ENCODE measurements at regions not wholly inside any gene's neighbourhood (a gene's known extent, or its start where the extent isn't known, plus 50 kb on each side); places are given as distances from the start of the nearest gene placed in this dataset.
"Not testable (repeated sequence)": the region's sequence is repeated elsewhere in the genome, so short reads cannot be mapped to it uniquely, and the experiment has no call there.

- peak in 1 of 2 donors; percentile 23 for ATAC-seq (ENCODE audit: low read depth in 2 of 2)
- H3K27ac Mint-ChIP-seq: peak overlapping the region in 1 of 6 donors; percentile 79
- H3K27me3 Mint-ChIP-seq: peaks cover 16 to 21% (median 18%) of the 10 kb centered on the region in 3 donors
- H3K9me3 Mint-ChIP-seq: no peaks in the 10 kb centered on the region
- no peak overlapping the region for H3K4me3 Mint-ChIP-seq
- DNase-seq: peak; percentile 9
- no peaks in the 10 kb centered on the region for H3K36me3 Mint-ChIP-seq
- peaks cover 0 to 6% (median 0%) of the 10 kb centered on the region in 3 donors for H3K4me1 Mint-ChIP-seq
These were observed 59.5 kb upstream of the NEIL3 start for GRCh38 chr4:177250056-177250696.

- Mint-ChIP-seq H3K9me3 (no peaks in the 10 kb centered on the region), H3K4me1 (peaks cover 0 to 6% (median 0%) of the 10 kb centered on the region in 3 donors), H3K27ac (no peak overlapping the region), H3K4me3 (no peak overlapping the region), H3K27me3 (peaks cover 16 to 21% (median 18%) of the 10 kb centered on the region in 3 donors), H3K36me3 (no peaks in the 10 kb centered on the region)
- ATAC-seq (ENCODE audit: low read depth in 2 of 2) (no peak), DNase-seq (no peak)
These were observed 58.4 kb upstream of the NEIL3 start for GRCh38 chr4:177251237-177251636.

- H3K27ac Mint-ChIP-seq: no peak overlapping the region
- H3K9me3 Mint-ChIP-seq: peaks cover 0 to 3% (median 0%) of the 10 kb centered on the region in 7 donors
- H3K4me3 Mint-ChIP-seq: no peak overlapping the region
- ATAC-seq (ENCODE audit: low read depth in 2 of 2): no peak
- no peaks in the 10 kb centered on the region for H3K36me3 Mint-ChIP-seq
- peaks cover 0 to 3% (median under 1%) of the 10 kb centered on the region in 3 donors for H3K4me1 Mint-ChIP-seq
- H3K27me3 Mint-ChIP-seq: peaks cover 1 to 12% (median 5%) of the 10 kb centered on the region in 3 donors
- no peak for DNase-seq
These were observed 54.3 kb upstream of the NEIL3 start for GRCh38 chr4:177255359-177255758.

- no peak overlapping the region for H3K27ac Mint-ChIP-seq
- H3K4me1 Mint-ChIP-seq: peaks cover 0 to 3% (median 0%) of the 10 kb centered on the region in 3 donors
- no peaks in the 10 kb centered on the region for H3K36me3 Mint-ChIP-seq
These were observed 52.7 kb upstream of the NEIL3 start for GRCh38 chr4:177256950-177257349.

GRCh38 chr4:177259466-177259865 is 50.2 kb upstream of the NEIL3 start:
- not testable (repeated sequence) for H3K9me3 Mint-ChIP-seq; H3K4me1 Mint-ChIP-seq; DNase-seq; H3K4me3 Mint-ChIP-seq; H3K27ac Mint-ChIP-seq; ATAC-seq (ENCODE audit: low read depth in 2 of 2); H3K36me3 Mint-ChIP-seq
- peaks cover 0 to 14% (median 6%) of the 10 kb centered on the region in 3 donors for H3K27me3 Mint-ChIP-seq

More at GRCh38 chr4:177256950-177257349, 52.7 kb upstream of the NEIL3 start:
- no peak for ATAC-seq (ENCODE audit: low read depth in 2 of 2)
- H3K9me3 Mint-ChIP-seq: peaks cover 0 to 3% (median 0%) of the 10 kb centered on the region in 7 donors
- no peak overlapping the region for H3K4me3 Mint-ChIP-seq
- peaks cover 0 to 12% (median 6%) of the 10 kb centered on the region in 3 donors for H3K27me3 Mint-ChIP-seq
- DNase-seq: no peak
